ENCODE measurements at regions not wholly inside any gene's neighbourhood (a gene's known extent, or its start where the extent isn't known, plus 50 kb on each side); places are given as distances from the start of the nearest gene placed in this dataset.
"Not testable (repeated sequence)": the region's sequence is repeated elsewhere in the genome, so short reads cannot be mapped to it uniquely, and the experiment has no call there.

- not testable (repeated sequence) for TF ChIP-seq POLR2AphosphoS5, POLR2A (IDR thresholded peaks at IDR 0.05; ENCODE audit: low read depth, low read length)
Measured at GRCh38 chr21:5057077-5057476, 5464.3 kb upstream of the TPTE start.

Measured in GM12891 (cell line).